GM23338 (cell line): ENCODE measurements at regions not wholly inside any gene's neighbourhood (a gene's known extent, or its start where the extent isn't known, plus 50 kb on each side); places are given as distances from the start of the nearest gene placed in this dataset.

Experiments used
- CREB1 ChIP-seq: fragments of 250-450 bp; sonication (Bioruptor Pico); IDR thresholded peaks from 2 replicates; pipeline ENCODE4 v1.5.0; 2020; ENCODE audit warnings: low read depth, mild to moderate bottlenecking, moderate library complexity
- CTCF ChIP-seq, 2 experiments: fragments of 200-600 bp in 1 of 2; sonication (generic) in 1 of 2; conservative IDR thresholded peaks; 2 replicates each; pipeline versions ENCODE4 v1.5.1 to v1.6.1; 2016 to 2017; ENCODE audit warnings: antibody characterized with exemption in 2 of 2, low read depth in 2 of 2, mild to moderate bottlenecking in 2 of 2, moderate library complexity in 1 of 2
- POLR2AphosphoS5 ChIP-seq: IDR thresholded peaks from 2 replicates; pipeline ENCODE4 v1.6.1; 2016; ENCODE audit warnings: antibody characterized with exemption, low read depth

GRCh38 chr1:71245246-71245645 is 164.4 kb upstream of the ZRANB2 start:
- TF ChIP-seq POLR2AphosphoS5, result no peak
- no peak for TF ChIP-seq CTCF (conservative IDR thresholded peaks at IDR 0.05; ENCODE audit: low read depth in 2 of 2)
- TF ChIP-seq CREB1 (CRISPR knock-in tag), result no peak
